RWPE2 (cell line): ENCODE measurements at regions not wholly inside any gene's neighbourhood (a gene's known extent, or its start where the extent isn't known, plus 50 kb on each side); places are given as distances from the start of the nearest gene placed in this dataset.

Experiments
- ATAC-seq: fragments of 200-7000 bp; cut with Tn5 transposase; 3 replicates; pipeline ENCODE4 v1.9.1; 2021; ENCODE audit warnings: low read depth
- DNase-seq: peaks from one replicate; pipeline ENCODE4 v3.0.0-alpha.2; 2020; ENCODE audit warnings: low spot score
- H3K27ac ChIP-seq: fragments of 450-650 bp; 2 replicates; pipeline ENCODE4 v1.5.1; 2017; ENCODE audit warnings: mild to moderate bottlenecking; ENCODE audit not compliant: poor library complexity, severe bottlenecking
- H3K27me3 ChIP-seq: fragments of 250-450 bp; sonication (Bioruptor Pico); 2 replicates; pipeline ENCODE4 v1.5.1; 2021; ENCODE audit warnings: mild to moderate bottlenecking, moderate library complexity; ENCODE audit not compliant: insufficient read depth, poor library complexity, severe bottlenecking
- H3K36me3 ChIP-seq: fragments of 250-450 bp; sonication (Bioruptor Pico); 2 replicates; pipeline ENCODE4 v1.5.1; 2020; ENCODE audit warnings: low read depth, mild to moderate bottlenecking, moderate library complexity
- H3K4me1 ChIP-seq: fragments of 250-450 bp; sonication (Bioruptor Pico); 2 replicates; pipeline ENCODE4 v1.5.1; 2021; ENCODE audit warnings: mild to moderate bottlenecking, moderate library complexity; ENCODE audit not compliant: insufficient read depth, poor library complexity, severe bottlenecking
- H3K4me3 ChIP-seq: fragments of 250-450 bp; sonication (Bioruptor Pico); 2 replicates; pipeline ENCODE4 v1.5.1; 2021; ENCODE audit warnings: mild to moderate bottlenecking, moderate library complexity; ENCODE audit not compliant: severe bottlenecking
- H3K9me3 ChIP-seq: fragments of 250-450 bp; sonication (Bioruptor Pico); 2 replicates; pipeline ENCODE4 v1.5.1; 2021; ENCODE audit warnings: mild to moderate bottlenecking, moderate library complexity; ENCODE audit not compliant: severe bottlenecking
- TF ChIP-seq, protein P1 (sequence below): fragments of 450-650 bp; IDR thresholded peaks from one replicate; pipeline ENCODE4 v1.5.1; 2017; ENCODE audit warnings: mild to moderate bottlenecking, moderate library complexity; ENCODE audit not compliant: poor library complexity, severe bottlenecking

DNA sequence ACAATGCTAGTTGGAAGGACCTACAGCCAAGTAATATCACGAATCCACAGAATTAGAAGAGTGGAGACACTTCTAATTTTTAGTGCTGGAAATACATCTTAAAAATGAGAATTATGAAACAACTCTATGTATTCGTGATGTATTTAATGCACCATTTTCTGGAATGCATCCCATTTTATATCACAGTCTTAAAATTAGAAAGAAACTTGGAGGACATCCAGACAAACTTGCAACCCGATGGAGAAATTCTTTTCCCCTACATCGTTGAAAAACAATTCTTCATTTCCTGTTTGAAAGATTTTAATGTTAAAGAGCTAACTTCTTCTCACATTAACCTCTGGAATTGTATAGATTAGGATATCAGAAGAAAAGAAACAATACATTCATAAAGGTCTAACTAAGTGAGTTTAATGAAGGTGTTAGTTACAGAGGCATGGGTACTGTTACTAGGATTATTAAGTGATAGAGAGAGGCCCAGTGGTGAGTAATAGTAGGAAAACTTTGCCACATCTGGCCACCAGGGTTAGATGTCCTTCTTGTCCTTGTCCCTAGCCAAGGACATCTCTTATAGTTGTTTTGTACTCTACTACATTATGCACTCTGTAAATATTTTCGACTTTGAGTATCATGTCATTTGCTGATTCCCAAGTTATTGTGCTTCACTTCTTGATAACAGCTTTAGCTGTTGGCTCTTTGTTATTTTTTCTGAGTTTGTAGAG, 502.4 kb upstream of the PTCHD4 start:
- no peak for ATAC-seq
- H3K36me3 ChIP-seq = no peaks in the 10 kb centered on the region
- no peak overlapping the region for H3K4me3 ChIP-seq
- no peaks in the 10 kb centered on the region for H3K9me3 ChIP-seq
- no peaks in the 10 kb centered on the region for H3K4me1 ChIP-seq
- H3K27me3 ChIP-seq = no peaks in the 10 kb centered on the region
- no peak overlapping the region for H3K27ac ChIP-seq
- TF ChIP-seq, protein P1, sequence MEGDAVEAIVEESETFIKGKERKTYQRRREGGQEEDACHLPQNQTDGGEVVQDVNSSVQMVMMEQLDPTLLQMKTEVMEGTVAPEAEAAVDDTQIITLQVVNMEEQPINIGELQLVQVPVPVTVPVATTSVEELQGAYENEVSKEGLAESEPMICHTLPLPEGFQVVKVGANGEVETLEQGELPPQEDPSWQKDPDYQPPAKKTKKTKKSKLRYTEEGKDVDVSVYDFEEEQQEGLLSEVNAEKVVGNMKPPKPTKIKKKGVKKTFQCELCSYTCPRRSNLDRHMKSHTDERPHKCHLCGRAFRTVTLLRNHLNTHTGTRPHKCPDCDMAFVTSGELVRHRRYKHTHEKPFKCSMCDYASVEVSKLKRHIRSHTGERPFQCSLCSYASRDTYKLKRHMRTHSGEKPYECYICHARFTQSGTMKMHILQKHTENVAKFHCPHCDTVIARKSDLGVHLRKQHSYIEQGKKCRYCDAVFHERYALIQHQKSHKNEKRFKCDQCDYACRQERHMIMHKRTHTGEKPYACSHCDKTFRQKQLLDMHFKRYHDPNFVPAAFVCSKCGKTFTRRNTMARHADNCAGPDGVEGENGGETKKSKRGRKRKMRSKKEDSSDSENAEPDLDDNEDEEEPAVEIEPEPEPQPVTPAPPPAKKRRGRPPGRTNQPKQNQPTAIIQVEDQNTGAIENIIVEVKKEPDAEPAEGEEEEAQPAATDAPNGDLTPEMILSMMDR = no peak
- no peak for DNase-seq

DNA sequence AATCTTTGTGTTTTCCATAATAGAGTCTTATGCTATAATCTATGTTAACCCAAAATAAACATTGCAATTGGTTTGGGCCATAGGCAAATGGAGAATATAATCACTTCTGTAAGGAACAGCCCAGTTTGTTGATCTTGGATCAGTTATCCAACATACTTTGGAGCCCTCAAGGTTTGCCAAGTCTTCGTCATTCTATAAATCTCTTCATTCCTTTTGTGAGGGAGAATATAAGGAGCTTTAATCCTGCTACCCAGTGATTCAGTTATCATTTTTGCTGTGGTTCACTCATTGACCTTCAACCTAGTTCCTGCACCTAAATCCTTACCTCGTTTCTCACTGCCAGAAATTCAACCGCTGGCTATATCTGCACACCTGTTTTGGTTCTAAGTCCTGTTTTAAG, 500.3 kb upstream of the PTCHD4 start:
- Histone ChIP-seq H3K4me1 (no peaks in the 10 kb centered on the region), H3K27ac (no peak overlapping the region), H3K36me3 (no peaks in the 10 kb centered on the region), H3K4me3 (no peak overlapping the region), H3K9me3 (no peaks in the 10 kb centered on the region), H3K27me3 (no peaks in the 10 kb centered on the region)
- DNase-seq (no peak), ATAC-seq (peak; percentile 36; the same call in 2 of the 3 replicates)
- TF ChIP-seq, protein P1 = no peak

DNA sequence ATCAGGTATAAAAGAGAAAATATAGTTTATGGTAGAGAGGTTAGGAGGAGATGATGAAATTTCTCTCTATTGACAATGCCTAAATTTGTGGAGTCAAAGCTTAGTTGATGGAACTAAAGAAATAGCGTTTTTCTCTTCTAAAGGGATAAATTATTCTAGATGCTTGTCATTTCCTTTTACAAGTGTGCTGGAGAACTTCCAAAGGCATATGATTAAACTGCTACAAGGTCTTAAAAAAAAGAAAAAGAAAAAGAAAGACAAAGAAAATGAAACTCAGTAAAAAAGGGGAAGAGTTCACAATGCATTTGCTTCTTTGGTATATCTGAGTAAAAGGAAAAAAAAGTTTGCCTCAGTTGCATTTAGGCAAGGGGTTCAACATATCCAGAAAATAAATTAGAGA, 499.8 kb upstream of the PTCHD4 start:
- TF ChIP-seq, protein P1 = no peak
- Histone ChIP-seq H3K27ac (no peak overlapping the region), H3K9me3 (no peaks in the 10 kb centered on the region), H3K4me3 (no peak overlapping the region), H3K27me3 (no peaks in the 10 kb centered on the region), H3K36me3 (no peaks in the 10 kb centered on the region), H3K4me1 (no peaks in the 10 kb centered on the region)
- no peak for DNase-seq
- ATAC-seq = no peak

DNA sequence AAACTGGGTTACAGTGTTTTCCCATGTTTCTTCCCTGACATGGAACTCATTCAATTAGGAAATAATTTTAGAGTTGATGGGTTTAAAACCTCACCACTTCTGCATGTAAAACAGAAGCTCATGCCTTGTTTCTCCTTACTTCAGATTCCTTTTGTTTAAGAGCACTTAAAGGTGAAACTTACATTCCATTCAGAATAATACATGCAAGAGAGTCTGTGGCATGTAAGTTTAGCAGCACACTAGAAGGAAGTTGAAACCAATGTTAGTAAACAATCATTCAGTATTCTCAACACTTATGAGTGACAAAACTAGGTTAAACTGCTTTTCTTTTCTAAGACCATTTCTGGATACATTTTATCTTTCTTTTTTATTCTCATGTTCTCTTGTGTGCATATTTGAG, 495.6 kb upstream of the PTCHD4 start:
- TF ChIP-seq, protein P1 = no peak
- no peak for DNase-seq
- no peaks in the 10 kb centered on the region for H3K36me3 ChIP-seq
- H3K27ac ChIP-seq = no peak overlapping the region
- no peaks in the 10 kb centered on the region for H3K4me1 ChIP-seq
- no peaks in the 10 kb centered on the region for H3K9me3 ChIP-seq
- H3K27me3 ChIP-seq = no peaks in the 10 kb centered on the region
- ATAC-seq = no peak
- no peak overlapping the region for H3K4me3 ChIP-seq

DNA sequence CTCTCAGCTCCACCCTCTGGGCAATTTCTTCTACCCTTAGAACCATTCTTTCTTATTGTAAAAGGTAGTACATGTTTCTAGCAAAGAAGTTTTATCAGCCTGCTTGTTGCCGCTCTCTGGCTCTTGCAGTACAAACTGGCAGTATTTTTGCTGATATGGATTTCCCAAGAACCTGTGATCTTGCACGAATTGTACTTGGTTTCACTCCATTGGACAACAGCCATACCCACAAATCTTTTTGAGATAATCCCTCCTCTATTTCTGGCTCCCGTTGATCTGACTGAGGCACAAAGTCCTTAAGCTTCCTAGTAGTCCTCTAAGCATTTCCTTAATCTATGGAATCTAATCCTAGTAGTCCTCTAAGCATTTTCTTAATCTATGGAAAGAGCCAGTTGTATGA, 487.0 kb upstream of the PTCHD4 start:
- H3K4me3 ChIP-seq = no peak overlapping the region
- H3K36me3 ChIP-seq = no peaks in the 10 kb centered on the region
- TF ChIP-seq, protein P1 = no peak
- ATAC-seq = no peak
- no peak for DNase-seq
- H3K27ac ChIP-seq = no peak overlapping the region
- H3K4me1 ChIP-seq = no peaks in the 10 kb centered on the region
- no peaks in the 10 kb centered on the region for H3K27me3 ChIP-seq
- H3K9me3 ChIP-seq = no peaks in the 10 kb centered on the region
